MM.1S (cell line): ENCODE measurements at regions not wholly inside any gene's neighbourhood (a gene's known extent, or its start where the extent isn't known, plus 50 kb on each side); places are given as distances from the start of the nearest gene placed in this dataset.

Source experiments
- DNase-seq: peaks from one replicate; pipeline ENCODE4 v3.0.0-alpha.2; 2015
- H2AFZ ChIP-seq: fragments of 300-600 bp; sonication (generic); 2 replicates; pipeline ENCODE4 v1.6.0; 2016; ENCODE audit warnings: antibody characterized with exemption, low read length
- H3F3A ChIP-seq: fragments of 300-600 bp; sonication (generic); 2 replicates; pipeline ENCODE4 v1.6.1; 2016; ENCODE audit warnings: mild to moderate bottlenecking, antibody characterized with exemption, low read length, moderate library complexity, mixed read lengths; ENCODE audit not compliant: insufficient read depth
- H3K27ac ChIP-seq: fragments of 300-600 bp; sonication (generic); 2 replicates; pipeline ENCODE4 v1.5.1; 2016; ENCODE audit warnings: mild to moderate bottlenecking, low read length
- H3K27me3 ChIP-seq: fragments of 300-600 bp; sonication (generic); replicated peaks from 2 replicates; pipeline ENCODE4 v1.6.0; 2016; ENCODE audit warnings: low read length; ENCODE audit not compliant: insufficient read depth
- H3K36me3 ChIP-seq: fragments of 300-600 bp; sonication (generic); replicated peaks from 2 replicates; pipeline ENCODE4 v1.6.1; 2016; ENCODE audit warnings: mild to moderate bottlenecking, low read length, mixed read lengths; ENCODE audit not compliant: insufficient read depth
- H3K4me1 ChIP-seq: fragments of 300-600 bp; sonication (generic); 2 replicates; pipeline ENCODE4 v1.6.1; 2016; ENCODE audit warnings: low read length, mixed read lengths
- H3K4me2 ChIP-seq: fragments of 300-600 bp; sonication (generic); 2 replicates; pipeline ENCODE4 v1.6.0; 2016; ENCODE audit warnings: low read depth, low read length
- H3K4me3 ChIP-seq: fragments of 300-600 bp; sonication (generic); 2 replicates; pipeline ENCODE4 v1.5.1; 2016; ENCODE audit warnings: low read length, mixed read lengths
- H3K79me2 ChIP-seq: fragments of 300-600 bp; sonication (generic); 2 replicates; pipeline ENCODE4 v1.6.1; 2016; ENCODE audit warnings: mixed run types, low read length, mixed read lengths
- H3K9ac ChIP-seq: fragments of 300-600 bp; sonication (generic); 2 replicates; pipeline ENCODE4 v1.6.1; 2016; ENCODE audit warnings: low read length, mixed read lengths
- H3K9me2 ChIP-seq: fragments of 300-600 bp; sonication (generic); replicated peaks from 2 replicates; pipeline ENCODE4 v1.6.1; 2016; ENCODE audit warnings: mild to moderate bottlenecking, low read length, mixed read lengths; ENCODE audit not compliant: insufficient read depth
- H3K9me3 ChIP-seq: fragments of 300-600 bp; sonication (generic); replicated peaks from 2 replicates; pipeline ENCODE4 v1.6.1; 2016; ENCODE audit warnings: mild to moderate bottlenecking, low read length, mixed read lengths; ENCODE audit not compliant: insufficient read depth
- H4K20me1 ChIP-seq: fragments of 300-600 bp; sonication (generic); 2 replicates; pipeline ENCODE4 v1.6.1; 2016; ENCODE audit warnings: mild to moderate bottlenecking, low read length, moderate library complexity, mixed read lengths; ENCODE audit not compliant: insufficient read depth
- CTCF ChIP-seq: fragments of 300-600 bp; sonication (generic); IDR thresholded peaks from 2 replicates; pipeline ENCODE4 v1.5.1; 2016; ENCODE audit warnings: antibody characterized with exemption, low read length, mixed read lengths
- EZH2 ChIP-seq: fragments of 300-600 bp; sonication (generic); optimal IDR thresholded peaks from 2 replicates; pipeline ENCODE3; 2017; ENCODE audit warnings: low read depth, mild to moderate bottlenecking, antibody characterized with exemption, low read length, mixed read lengths
- EZH2phosphoT487 ChIP-seq: fragments of 300-600 bp; sonication (generic); IDR thresholded peaks from 2 replicates; pipeline ENCODE4 v1.6.1; 2018; ENCODE audit warnings: antibody characterized with exemption, low read length

- Histone ChIP-seq H3K9ac (no peak overlapping the region), H3K4me1 (no peaks in the 10 kb centered on the region), H3K79me2 (no peaks in the 10 kb centered on the region), H3K4me3 (no peak overlapping the region), H4K20me1 (no peaks in the 10 kb centered on the region), H2AFZ (no peak overlapping the region), H3K27ac (no peak overlapping the region), H3K36me3 (no peaks in the 10 kb centered on the region), H3F3A (no peaks in the 10 kb centered on the region), H3K27me3 (no peaks in the 10 kb centered on the region), H3K9me2 (no peaks in the 10 kb centered on the region), H3K4me2 (no peak overlapping the region), H3K9me3 (no peaks in the 10 kb centered on the region)
- no peak for DNase-seq
- TF ChIP-seq EZH2 (no peak), CTCF (no peak), EZH2phosphoT487 (no peak)
Observed at GRCh38 chr5:130981663-130982062, 183.4 kb downstream of the HINT1 start.

- Histone ChIP-seq H3K27me3 (no peaks in the 10 kb centered on the region), H3K4me1 (no peaks in the 10 kb centered on the region), H3K79me2 (no peaks in the 10 kb centered on the region), H3F3A (no peaks in the 10 kb centered on the region), H3K4me2 (no peak overlapping the region), H3K9ac (no peak overlapping the region), H3K9me2 (no peaks in the 10 kb centered on the region), H2AFZ (no peak overlapping the region), H3K9me3 (no peaks in the 10 kb centered on the region), H3K4me3 (no peak overlapping the region), H3K27ac (no peak overlapping the region), H4K20me1 (no peaks in the 10 kb centered on the region), H3K36me3 (no peaks in the 10 kb centered on the region)
- TF ChIP-seq EZH2 (no peak), EZH2phosphoT487 (no peak), CTCF (no peak)
- no peak for DNase-seq
Observed at GRCh38 chr5:130978475-130978874, 186.6 kb downstream of the HINT1 start.

GRCh38 chr5:130976493-130976892 lies 188.6 kb downstream of the HINT1 start:
- Histone ChIP-seq H3K27me3 (no peaks in the 10 kb centered on the region), H2AFZ (no peak overlapping the region), H3K4me1 (no peaks in the 10 kb centered on the region), H3K79me2 (no peaks in the 10 kb centered on the region), H3K36me3 (no peaks in the 10 kb centered on the region), H3K9me2 (no peaks in the 10 kb centered on the region), H4K20me1 (no peaks in the 10 kb centered on the region), H3K4me3 (no peak overlapping the region), H3F3A (no peaks in the 10 kb centered on the region), H3K9me3 (no peaks in the 10 kb centered on the region), H3K27ac (no peak overlapping the region), H3K4me2 (no peak overlapping the region), H3K9ac (no peak overlapping the region)
- TF ChIP-seq CTCF = no peak
- no peak for TF ChIP-seq EZH2
- TF ChIP-seq EZH2phosphoT487 = no peak
- no peak for DNase-seq
